ENCODE measurements at regions not wholly inside any gene's neighbourhood (a gene's known extent, or its start where the extent isn't known, plus 50 kb on each side); places are given as distances from the start of the nearest gene placed in this dataset.

GRCh38 chr3:124079912-124080276 is 88.0 kb upstream of the ROPN1 start:
- no peaks in the 10 kb centered on the region for H3F3A ChIP-seq (ENCODE audit: insufficient read depth)
- H3K9ac ChIP-seq (ENCODE audit: low read length) = no peak overlapping the region
- TF ChIP-seq EZH2phosphoT487 (conservative IDR thresholded peaks at IDR 0.05; ENCODE audit: low read length) = no peak
- TF ChIP-seq CTCF (IDR thresholded peaks at IDR 0.05; ENCODE audit: insufficient read depth, low read length, poor library complexity, severe bottlenecking) = no peak
- H3K27me3 ChIP-seq (ENCODE audit: low read length) = no peaks in the 10 kb centered on the region
- no peaks in the 10 kb centered on the region for H3K9me2 ChIP-seq (replicated peaks; ENCODE audit: insufficient read depth, low read length)
- no peak overlapping the region for H3K27ac ChIP-seq (ENCODE audit: low read depth, low read length)
- H3K4me3 ChIP-seq (ENCODE audit: insufficient read depth, low read length, poor library complexity, severe bottlenecking) = no peak overlapping the region
- no peaks in the 10 kb centered on the region for H3K79me2 ChIP-seq (ENCODE audit: insufficient read depth, low read length)
- no peaks in the 10 kb centered on the region for H3K36me3 ChIP-seq (ENCODE audit: low read length)
- H4K20me1 ChIP-seq (ENCODE audit: low read depth, low read length) = no peaks in the 10 kb centered on the region
- H3K9me3 ChIP-seq (ENCODE audit: insufficient read depth, low read length) = no peaks in the 10 kb centered on the region
- H2AFZ ChIP-seq (ENCODE audit: low read depth, low read length, severe bottlenecking) = no peak overlapping the region
- H3K4me2 ChIP-seq (ENCODE audit: low read depth, low read length, poor library complexity, severe bottlenecking) = no peak overlapping the region

DNA sequence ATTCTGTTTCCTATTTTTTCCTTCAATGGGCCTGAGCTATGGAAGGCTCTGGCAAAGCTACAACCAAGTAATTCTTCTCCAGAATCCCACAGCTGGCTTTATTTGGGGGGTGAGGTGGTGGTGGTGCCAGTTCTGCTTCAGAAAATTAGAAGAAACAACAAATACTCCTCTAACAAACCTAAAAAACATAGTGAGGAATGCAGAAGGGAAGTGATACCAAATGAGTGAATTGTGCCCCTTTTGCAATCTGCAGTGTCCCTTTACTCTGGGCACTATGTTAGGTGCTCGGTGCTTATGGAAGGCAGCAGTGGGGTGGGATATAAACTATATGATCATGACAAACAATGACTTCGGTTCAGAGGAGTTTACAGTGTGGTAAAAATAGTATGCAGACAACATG is 90.4 kb upstream of the ROPN1 start:
- H3K9me3 ChIP-seq (ENCODE audit: insufficient read depth, low read length) = no peaks in the 10 kb centered on the region
- H4K20me1 ChIP-seq (ENCODE audit: low read depth, low read length) = no peaks in the 10 kb centered on the region
- TF ChIP-seq CTCF (IDR thresholded peaks at IDR 0.05; ENCODE audit: insufficient read depth, low read length, poor library complexity, severe bottlenecking) (no peak), EZH2phosphoT487 (conservative IDR thresholded peaks at IDR 0.05; ENCODE audit: low read length) (no peak)

DNA sequence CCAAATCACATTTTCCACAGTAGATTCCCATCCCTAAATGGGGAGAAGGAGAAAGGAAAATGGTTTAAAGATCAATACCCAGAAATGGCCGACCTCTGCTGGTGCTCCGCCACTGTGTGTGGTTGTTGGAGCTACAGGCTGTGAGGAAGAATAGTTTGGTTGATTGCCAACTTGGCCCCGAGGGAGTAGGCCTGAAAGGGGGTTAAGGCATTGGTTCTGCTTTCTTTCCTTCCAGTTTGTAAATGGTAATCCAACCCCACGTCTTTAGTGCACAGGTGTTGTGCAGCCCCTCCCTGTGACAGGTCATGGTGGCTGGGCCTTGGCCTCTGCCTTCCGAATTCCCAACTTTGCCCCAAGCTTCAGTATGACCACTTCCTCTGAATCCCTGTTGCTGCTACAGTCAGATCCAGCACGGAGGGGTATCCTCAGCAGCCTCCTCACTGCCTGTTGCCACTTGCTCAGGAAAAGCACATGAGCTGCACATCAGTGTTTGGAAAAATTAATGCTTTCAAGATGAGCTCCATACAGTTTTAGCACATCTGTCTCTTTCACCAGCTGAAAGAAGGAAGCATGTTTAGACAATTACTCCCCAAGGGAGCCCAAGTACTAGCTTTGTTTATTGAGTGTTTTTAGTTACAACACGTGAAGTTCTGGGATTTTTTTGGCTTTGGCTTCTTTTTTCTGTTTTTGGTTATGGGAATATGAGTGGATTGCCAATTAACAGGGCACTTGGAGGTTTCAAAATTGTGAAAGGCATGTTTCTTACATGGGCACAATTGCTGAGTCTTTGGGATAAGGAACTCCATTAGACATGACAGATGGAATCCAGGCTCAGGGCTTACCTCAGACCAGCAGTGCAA is 92.3 kb upstream of the ROPN1 start:
- Histone ChIP-seq H3K9me2 (replicated peaks; ENCODE audit: insufficient read depth, low read length) (no peaks in the 10 kb centered on the region), H3K9ac (ENCODE audit: low read length) (no peak overlapping the region), H3K9me3 (ENCODE audit: insufficient read depth, low read length) (no peaks in the 10 kb centered on the region), H3K4me3 (ENCODE audit: insufficient read depth, low read length, poor library complexity, severe bottlenecking) (no peak overlapping the region), H2AFZ (ENCODE audit: low read depth, low read length, severe bottlenecking) (no peak overlapping the region), H3K36me3 (ENCODE audit: low read length) (no peaks in the 10 kb centered on the region), H3F3A (ENCODE audit: insufficient read depth) (no peaks in the 10 kb centered on the region), H3K79me2 (ENCODE audit: insufficient read depth, low read length) (no peaks in the 10 kb centered on the region), H3K27ac (ENCODE audit: low read depth, low read length) (no peak overlapping the region), H3K27me3 (ENCODE audit: low read length) (no peaks in the 10 kb centered on the region), H4K20me1 (ENCODE audit: low read depth, low read length) (no peaks in the 10 kb centered on the region), H3K4me2 (ENCODE audit: low read depth, low read length, poor library complexity, severe bottlenecking) (no peak overlapping the region)
- TF ChIP-seq EZH2phosphoT487 (conservative IDR thresholded peaks at IDR 0.05; ENCODE audit: low read length) (no peak), CTCF (IDR thresholded peaks at IDR 0.05; ENCODE audit: insufficient read depth, low read length, poor library complexity, severe bottlenecking) (no peak)

More for the DNA sequence above, 90.4 kb upstream of the ROPN1 start:
- H3K4me2 ChIP-seq (ENCODE audit: low read depth, low read length, poor library complexity, severe bottlenecking) = no peak overlapping the region
- no peaks in the 10 kb centered on the region for H3K79me2 ChIP-seq (ENCODE audit: insufficient read depth, low read length)
- H3K27me3 ChIP-seq (ENCODE audit: low read length) = no peaks in the 10 kb centered on the region
- H3F3A ChIP-seq (ENCODE audit: insufficient read depth) = no peaks in the 10 kb centered on the region
- H3K4me3 ChIP-seq (ENCODE audit: insufficient read depth, low read length, poor library complexity, severe bottlenecking) = no peak overlapping the region
- H3K36me3 ChIP-seq (ENCODE audit: low read length) = no peaks in the 10 kb centered on the region
- no peaks in the 10 kb centered on the region for H3K9me2 ChIP-seq (replicated peaks; ENCODE audit: insufficient read depth, low read length)
- H3K27ac ChIP-seq (ENCODE audit: low read depth, low read length) = no peak overlapping the region
- H2AFZ ChIP-seq (ENCODE audit: low read depth, low read length, severe bottlenecking) = no peak overlapping the region
- no peak overlapping the region for H3K9ac ChIP-seq (ENCODE audit: low read length)

Measured in SU-DHL-6 (cell line).